ENCODE measurements at regions not wholly inside any gene's neighbourhood (a gene's known extent, or its start where the extent isn't known, plus 50 kb on each side); places are given as distances from the start of the nearest gene placed in this dataset.

DNA sequence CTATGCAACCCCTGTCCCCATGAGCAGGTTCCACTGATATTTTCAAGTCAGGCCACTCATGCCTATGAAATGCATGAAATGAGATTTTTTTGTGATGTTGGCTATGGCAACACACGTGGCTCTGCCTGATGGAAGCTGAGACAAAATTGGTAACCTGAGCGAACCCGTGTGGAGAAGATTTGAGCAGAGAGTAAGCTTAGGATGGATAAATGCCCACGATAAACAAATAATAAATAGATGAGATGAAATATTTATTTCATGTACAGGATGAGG, 153.4 kb upstream of the IER5L start:
- TF ChIP-seq, protein P1, sequence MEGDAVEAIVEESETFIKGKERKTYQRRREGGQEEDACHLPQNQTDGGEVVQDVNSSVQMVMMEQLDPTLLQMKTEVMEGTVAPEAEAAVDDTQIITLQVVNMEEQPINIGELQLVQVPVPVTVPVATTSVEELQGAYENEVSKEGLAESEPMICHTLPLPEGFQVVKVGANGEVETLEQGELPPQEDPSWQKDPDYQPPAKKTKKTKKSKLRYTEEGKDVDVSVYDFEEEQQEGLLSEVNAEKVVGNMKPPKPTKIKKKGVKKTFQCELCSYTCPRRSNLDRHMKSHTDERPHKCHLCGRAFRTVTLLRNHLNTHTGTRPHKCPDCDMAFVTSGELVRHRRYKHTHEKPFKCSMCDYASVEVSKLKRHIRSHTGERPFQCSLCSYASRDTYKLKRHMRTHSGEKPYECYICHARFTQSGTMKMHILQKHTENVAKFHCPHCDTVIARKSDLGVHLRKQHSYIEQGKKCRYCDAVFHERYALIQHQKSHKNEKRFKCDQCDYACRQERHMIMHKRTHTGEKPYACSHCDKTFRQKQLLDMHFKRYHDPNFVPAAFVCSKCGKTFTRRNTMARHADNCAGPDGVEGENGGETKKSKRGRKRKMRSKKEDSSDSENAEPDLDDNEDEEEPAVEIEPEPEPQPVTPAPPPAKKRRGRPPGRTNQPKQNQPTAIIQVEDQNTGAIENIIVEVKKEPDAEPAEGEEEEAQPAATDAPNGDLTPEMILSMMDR (conservative IDR thresholded peaks at IDR 0.05; ENCODE audit: low read depth, low read length), result no peak
- TF ChIP-seq POLR2A (IDR thresholded peaks at IDR 0.05; ENCODE audit: low read depth, low read length) (no peak), RAD21 (IDR thresholded peaks at IDR 0.05; ENCODE audit: low read length) (no peak), RCOR1 (IDR thresholded peaks at IDR 0.05; ENCODE audit: insufficient replicate concordance, low read length) (no peak), SMC3 (IDR thresholded peaks at IDR 0.05; ENCODE audit: low read depth, low read length) (no peak), BHLHE40 (IDR thresholded peaks at IDR 0.05; ENCODE audit: low read depth, low read length) (no peak), RFX5 (IDR thresholded peaks at IDR 0.05; ENCODE audit: low read depth, low read length) (no peak), MAZ (IDR thresholded peaks at IDR 0.05; ENCODE audit: borderline replicate concordance, low read depth, low read length) (no peak), CEBPB (IDR thresholded peaks at IDR 0.05; ENCODE audit: low read depth, low read length) (no peak), MXI1 (IDR thresholded peaks at IDR 0.05; ENCODE audit: borderline replicate concordance, low read depth, low read length) (no peak), NFE2L2 (IDR thresholded peaks at IDR 0.05; ENCODE audit: low read depth, low read length) (no peak), FOS (IDR thresholded peaks at IDR 0.05; ENCODE audit: low read depth, low read length) (no peak)
- TF ChIP-seq, protein P2, sequence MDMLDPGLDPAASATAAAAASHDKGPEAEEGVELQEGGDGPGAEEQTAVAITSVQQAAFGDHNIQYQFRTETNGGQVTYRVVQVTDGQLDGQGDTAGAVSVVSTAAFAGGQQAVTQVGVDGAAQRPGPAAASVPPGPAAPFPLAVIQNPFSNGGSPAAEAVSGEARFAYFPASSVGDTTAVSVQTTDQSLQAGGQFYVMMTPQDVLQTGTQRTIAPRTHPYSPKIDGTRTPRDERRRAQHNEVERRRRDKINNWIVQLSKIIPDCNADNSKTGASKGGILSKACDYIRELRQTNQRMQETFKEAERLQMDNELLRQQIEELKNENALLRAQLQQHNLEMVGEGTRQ (IDR thresholded peaks at IDR 0.05; ENCODE audit: low read depth, low read length), result no peak
